GM12864 (cell line): ENCODE measurements at regions not wholly inside any gene's neighbourhood (a gene's known extent, or its start where the extent isn't known, plus 50 kb on each side); places are given as distances from the start of the nearest gene placed in this dataset.

Experiments used
- DNase-seq: peaks from one replicate; pipeline ENCODE4 v3.0.0-alpha.2; 2011; ENCODE audit warnings: low read depth
- H3K4me3 ChIP-seq: 2 replicates; pipeline ENCODE4 v1.5.1; 2011; ENCODE audit warnings: mild to moderate bottlenecking, low read depth, low read length, control low read depth
- CTCF ChIP-seq: IDR thresholded peaks from 2 replicates; pipeline ENCODE4 v1.5.1; 2011; ENCODE audit warnings: low read depth, mild to moderate bottlenecking, moderate library complexity, low read length, control low read depth, inconsistent platforms; ENCODE audit errors: missing control alignments

- no peak overlapping the region for H3K4me3 ChIP-seq
- no peak for DNase-seq
- no peak for TF ChIP-seq CTCF
Measured at GRCh38 chr11:97234016-97234415, 844.2 kb downstream of the JRKL start.

- H3K4me3 ChIP-seq, result no peak overlapping the region
- no peak for DNase-seq
- TF ChIP-seq CTCF, result no peak
Measured at GRCh38 chr11:97237151-97237550, 847.3 kb downstream of the JRKL start.

DNA sequence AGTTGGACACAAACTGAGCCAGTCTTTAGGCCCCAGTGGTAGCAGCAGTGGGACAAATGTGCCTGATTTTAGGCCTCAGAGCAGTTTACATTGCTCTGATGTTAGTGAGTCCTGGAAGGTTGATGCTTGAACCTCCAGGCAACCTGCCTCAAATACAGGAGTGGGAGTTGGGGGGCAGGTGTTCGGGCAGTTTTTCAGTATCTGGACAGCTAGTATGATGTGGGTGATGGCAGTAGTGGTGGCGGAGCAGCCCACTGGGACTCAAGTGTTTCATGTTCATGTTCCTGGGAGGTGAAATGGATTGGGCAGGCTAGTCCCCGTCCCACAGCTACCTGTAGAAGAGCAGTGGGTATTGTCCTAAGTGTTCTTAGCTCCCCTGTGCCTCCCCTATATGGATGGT is 857.8 kb downstream of the JRKL start:
- DNase-seq, result no peak
- no peak for TF ChIP-seq CTCF
- no peak overlapping the region for H3K4me3 ChIP-seq

- TF ChIP-seq CTCF, result no peak
- H3K4me3 ChIP-seq, result no peak overlapping the region
Measured at GRCh38 chr11:97254790-97255189, 865.0 kb downstream of the JRKL start.

GRCh38 chr11:97259434-97259833 is 869.6 kb downstream of the JRKL start:
- TF ChIP-seq CTCF, result no peak
- no peak for DNase-seq
- H3K4me3 ChIP-seq, result no peak overlapping the region

More at GRCh38 chr11:97254790-97255189, 865.0 kb downstream of the JRKL start:
- no peak for DNase-seq

DNA sequence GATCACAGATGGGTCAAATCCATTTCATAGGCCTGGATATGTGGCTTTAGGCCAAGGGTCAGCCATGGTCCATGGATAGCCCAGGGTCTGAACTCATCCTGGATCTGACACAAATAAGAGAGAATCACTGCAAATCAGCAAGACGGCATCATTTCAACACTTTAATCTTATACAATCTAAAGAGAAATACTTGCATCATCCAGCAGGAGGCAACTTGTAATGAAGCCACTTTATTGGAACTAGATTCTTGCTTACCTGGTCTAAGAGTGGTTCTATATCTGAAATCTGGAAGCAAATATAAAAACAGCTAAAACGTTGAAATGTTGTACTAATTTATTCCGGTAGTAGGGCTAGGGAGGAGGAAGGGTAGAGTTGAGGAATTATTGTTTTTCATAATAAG is 870.1 kb downstream of the JRKL start:
- H3K4me3 ChIP-seq, result no peak overlapping the region
- TF ChIP-seq CTCF, result no peak
- no peak for DNase-seq

DNA sequence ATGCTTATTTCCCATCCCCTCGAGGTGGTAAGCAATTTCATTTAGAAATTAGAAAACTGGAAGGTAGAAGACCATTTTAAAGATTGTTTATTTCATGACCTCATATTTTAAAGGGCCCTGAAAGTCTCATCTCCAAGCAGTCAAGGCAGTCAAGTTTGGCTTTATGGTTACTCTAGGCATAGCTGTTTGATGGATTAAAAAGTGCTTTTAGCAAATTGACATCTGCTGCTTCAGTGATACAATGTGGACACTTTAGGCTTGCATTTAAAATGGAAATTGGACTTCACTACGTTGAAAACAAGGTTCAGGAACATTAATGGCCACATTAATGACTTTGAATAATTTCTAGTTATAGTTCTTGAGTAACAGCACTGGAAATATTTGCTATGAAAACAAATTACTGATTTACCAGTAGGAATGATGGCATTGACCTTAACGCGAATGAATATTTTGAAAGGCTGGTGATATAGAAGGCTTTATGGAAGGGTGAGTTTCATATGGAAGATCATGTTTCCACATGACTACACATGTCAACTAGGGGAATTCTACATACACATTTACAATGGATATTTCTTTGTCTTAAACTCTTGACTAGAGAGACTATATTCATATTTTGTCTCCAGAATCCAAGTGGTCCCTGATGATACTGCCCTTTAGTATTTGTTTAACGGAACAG is 873.5 kb downstream of the JRKL start:
- no peak for DNase-seq
- no peak overlapping the region for H3K4me3 ChIP-seq
- TF ChIP-seq CTCF, result no peak
